GM23248 (cell line): ENCODE measurements at regions not wholly inside any gene's neighbourhood (a gene's known extent, or its start where the extent isn't known, plus 50 kb on each side); places are given as distances from the start of the nearest gene placed in this dataset.

Experiments used
- DNase-seq: peaks from one replicate; pipeline ENCODE4 v3.0.0-alpha.2; 2015
- H2AFZ ChIP-seq: fragments of 200-600 bp; sonication (generic); 2 replicates; pipeline ENCODE4 v1.6.1; 2016; ENCODE audit warnings: antibody characterized with exemption
- H3F3A ChIP-seq: fragments of 200-600 bp; sonication (generic); 2 replicates; pipeline ENCODE4 v1.6.1; 2016; ENCODE audit warnings: mild to moderate bottlenecking, antibody characterized with exemption, mixed run types; ENCODE audit not compliant: insufficient read depth
- H3K27ac ChIP-seq: fragments of 200-600 bp; sonication (generic); 2 replicates; pipeline ENCODE4 v1.5.1; 2016; ENCODE audit warnings: mild to moderate bottlenecking
- H3K27me3 ChIP-seq: fragments of 200-600 bp; sonication (generic); replicated peaks from 2 replicates; pipeline ENCODE4 v1.6.1; 2016; ENCODE audit warnings: mild to moderate bottlenecking; ENCODE audit not compliant: insufficient read depth
- H3K36me3 ChIP-seq: fragments of 200-600 bp; sonication (generic); 2 replicates; pipeline ENCODE4 v1.6.1; 2016; ENCODE audit warnings: low read depth, mild to moderate bottlenecking
- H3K4me1 ChIP-seq: fragments of 200-600 bp; sonication (generic); 2 replicates; pipeline ENCODE4 v1.6.1; 2016; ENCODE audit warnings: mild to moderate bottlenecking; ENCODE audit not compliant: insufficient read depth
- H3K4me2 ChIP-seq: fragments of 200-600 bp; sonication (generic); one replicate; pipeline ENCODE4 v1.6.1; 2016; ENCODE audit warnings: mild to moderate bottlenecking; ENCODE audit not compliant: unreplicated experiment
- H3K4me3 ChIP-seq: fragments of 200-600 bp; sonication (generic); 2 replicates; pipeline ENCODE4 v1.5.1; 2016; ENCODE audit warnings: mild to moderate bottlenecking
- H3K79me2 ChIP-seq: fragments of 200-600 bp; sonication (generic); 2 replicates; pipeline ENCODE4 v1.6.1; 2016; ENCODE audit warnings: mild to moderate bottlenecking; ENCODE audit not compliant: insufficient read depth
- H3K9ac ChIP-seq: fragments of 200-600 bp; sonication (generic); 2 replicates; pipeline ENCODE4 v1.6.1; 2016; ENCODE audit warnings: mild to moderate bottlenecking
- H3K9me2 ChIP-seq: fragments of 200-600 bp; sonication (generic); 2 replicates; pipeline ENCODE4 v1.6.1; 2016; ENCODE audit warnings: mixed run types, mild to moderate bottlenecking, moderate library complexity; ENCODE audit not compliant: insufficient read depth
- H3K9me3 ChIP-seq: fragments of 200-600 bp; sonication (generic); one replicate; pipeline ENCODE4 v1.6.1; 2017; ENCODE audit warnings: low read depth
- H4K20me1 ChIP-seq: fragments of 200-600 bp; sonication (generic); 2 replicates; pipeline ENCODE4 v1.6.0; 2016; ENCODE audit not compliant: insufficient read depth
- EZH2 ChIP-seq: fragments of 200-600 bp; sonication (generic); IDR thresholded peaks from 2 replicates; pipeline ENCODE4 v1.6.1; 2018; ENCODE audit warnings: antibody characterized with exemption, mild to moderate bottlenecking; ENCODE audit not compliant: insufficient read depth, poor library complexity, severe bottlenecking
- EZH2phosphoT487 ChIP-seq: fragments of 200-600 bp; sonication (generic); IDR thresholded peaks from 2 replicates; pipeline ENCODE4 v1.6.1; 2018; ENCODE audit warnings: antibody characterized with exemption, moderate library complexity, mild to moderate bottlenecking, low read depth; ENCODE audit not compliant: insufficient read depth
- WGBS, 2 experiments: methylation state at CpG; one replicate each; pipeline ENCODE4 v1.1.6; 2015 to 2017; ENCODE audit warnings: low lambda C conversion rate in 2 of 2, low coverage in 1 of 2; ENCODE audit errors: missing lambda C conversion rate in 2 of 2; 5-methylcytosine and 5-hydroxymethylcytosine counted together
- in situ Hi-C: fragments of 300-500 bp; cut with MboI; formaldehyde crosslinking; loops from 2 replicates; pipeline ENCODE4 v1.15.0; 2020

GRCh38 chr1:170326186-170326585 is 180.4 kb downstream of the NTMT2 start:
- in situ Hi-C loops: no loop called here
- no peaks in the 10 kb centered on the region for H3K9me3 ChIP-seq
- no peak overlapping the region for H3K27ac ChIP-seq
- no peaks in the 10 kb centered on the region for H3K9me2 ChIP-seq
- no peak overlapping the region for H2AFZ ChIP-seq
- no peak overlapping the region for H3K4me3 ChIP-seq
- TF ChIP-seq EZH2 (no peak), EZH2phosphoT487 (no peak)
- no peaks in the 10 kb centered on the region for H3F3A ChIP-seq
- H3K4me1 ChIP-seq: no peaks in the 10 kb centered on the region
- no peaks in the 10 kb centered on the region for H3K27me3 ChIP-seq
- no peaks in the 10 kb centered on the region for H3K79me2 ChIP-seq
- WGBS, 2 experiments: 95 to 97% methylated on average over 1 of the region's 1 CpG
- no peak overlapping the region for H3K4me2 ChIP-seq
- no peak overlapping the region for H3K9ac ChIP-seq
- no peak for DNase-seq
- no peaks in the 10 kb centered on the region for H3K36me3 ChIP-seq
- H4K20me1 ChIP-seq: no peaks in the 10 kb centered on the region

GRCh38 chr1:170332801-170333200 is 187.0 kb downstream of the NTMT2 start:
- DNase-seq: no peak
- no peaks in the 10 kb centered on the region for H3K36me3 ChIP-seq
- H3K4me1 ChIP-seq: no peaks in the 10 kb centered on the region
- no peaks in the 10 kb centered on the region for H3K9me2 ChIP-seq
- no peaks in the 10 kb centered on the region for H3K79me2 ChIP-seq
- H3K9ac ChIP-seq: no peak overlapping the region
- no peak overlapping the region for H3K4me3 ChIP-seq
- TF ChIP-seq EZH2phosphoT487 (no peak), EZH2 (no peak)
- no peak overlapping the region for H2AFZ ChIP-seq
- no peaks in the 10 kb centered on the region for H3K27me3 ChIP-seq
- no peak overlapping the region for H3K27ac ChIP-seq
- no peak overlapping the region for H3K4me2 ChIP-seq
- no peaks in the 10 kb centered on the region for H3K9me3 ChIP-seq
- H4K20me1 ChIP-seq: no peaks in the 10 kb centered on the region
- no peaks in the 10 kb centered on the region for H3F3A ChIP-seq
- in situ Hi-C loops: no loop called here

GRCh38 chr1:170337413-170337994 is 191.7 kb downstream of the NTMT2 start:
- H3K27ac ChIP-seq: no peak overlapping the region
- in situ Hi-C loops: no loop called here
- no peak overlapping the region for H3K4me2 ChIP-seq
- no peaks in the 10 kb centered on the region for H3K79me2 ChIP-seq
- H3K9me3 ChIP-seq: no peaks in the 10 kb centered on the region
- no peaks in the 10 kb centered on the region for H3K36me3 ChIP-seq
- H4K20me1 ChIP-seq: no peaks in the 10 kb centered on the region
- no peaks in the 10 kb centered on the region for H3K9me2 ChIP-seq
- no peak for TF ChIP-seq EZH2
- H3K4me1 ChIP-seq: no peaks in the 10 kb centered on the region
- no peak for DNase-seq
- WGBS, 2 experiments: 69 to 79% methylated on average over 6 of the region's 6 CpGs
- no peaks in the 10 kb centered on the region for H3F3A ChIP-seq
- H3K4me3 ChIP-seq: no peak overlapping the region
- no peak overlapping the region for H3K9ac ChIP-seq
- H3K27me3 ChIP-seq: no peaks in the 10 kb centered on the region
- H2AFZ ChIP-seq: no peak overlapping the region

GRCh38 chr1:170339534-170339933 is 192.4 kb upstream of the GORAB start:
- Histone ChIP-seq H3K79me2 (no peaks in the 10 kb centered on the region), H4K20me1 (no peaks in the 10 kb centered on the region), H3F3A (no peaks in the 10 kb centered on the region), H3K9me2 (no peaks in the 10 kb centered on the region), H3K9ac (no peak overlapping the region), H3K27ac (no peak overlapping the region), H3K4me1 (no peaks in the 10 kb centered on the region), H3K4me2 (no peak overlapping the region), H3K4me3 (no peak overlapping the region), H3K9me3 (no peaks in the 10 kb centered on the region), H3K27me3 (no peaks in the 10 kb centered on the region), H2AFZ (no peak overlapping the region), H3K36me3 (no peaks in the 10 kb centered on the region)
- DNase-seq: no peak
- TF ChIP-seq EZH2phosphoT487: no peak
- TF ChIP-seq EZH2: no peak
- WGBS, 2 experiments: 87 to 95% methylated on average over 2 of the region's 2 CpGs
- in situ Hi-C loops: no loop called here

- no peak for TF ChIP-seq EZH2
- no peaks in the 10 kb centered on the region for H3K4me1 ChIP-seq
- DNase-seq: no peak
- H3K9ac ChIP-seq: no peak overlapping the region
- no peaks in the 10 kb centered on the region for H3K9me3 ChIP-seq
- no peaks in the 10 kb centered on the region for H3K79me2 ChIP-seq
- no peaks in the 10 kb centered on the region for H4K20me1 ChIP-seq
- 90 to 91% methylated on average over 2 of the region's 2 CpGs for WGBS, 2 experiments
- no peak overlapping the region for H2AFZ ChIP-seq
- H3F3A ChIP-seq: no peaks in the 10 kb centered on the region
- H3K36me3 ChIP-seq: no peaks in the 10 kb centered on the region
- H3K27me3 ChIP-seq: no peaks in the 10 kb centered on the region
- no peaks in the 10 kb centered on the region for H3K9me2 ChIP-seq
- in situ Hi-C loops: no loop called here
- no peak overlapping the region for H3K4me3 ChIP-seq
- no peak overlapping the region for H3K4me2 ChIP-seq
- no peak overlapping the region for H3K27ac ChIP-seq
These were observed 191.7 kb upstream of the GORAB start for GRCh38 chr1:170340308-170340707.
